H1 (cell line): ENCODE measurements at regions not wholly inside any gene's neighbourhood (a gene's known extent, or its start where the extent isn't known, plus 50 kb on each side); places are given as distances from the start of the nearest gene placed in this dataset.

Experiments
- FOSL1 ChIP-seq: IDR thresholded peaks from 2 replicates; pipeline ENCODE4 v1.6.1; 2011; ENCODE audit warnings: mild to moderate bottlenecking, low read depth, low read length, moderate library complexity; ENCODE audit not compliant: insufficient read depth
- JUN ChIP-seq: IDR thresholded peaks from 2 replicates; pipeline ENCODE4 v1.6.1; 2011; ENCODE audit warnings: low read depth, mild to moderate bottlenecking, improper control_type of control experiment, low read length
- KDM1A ChIP-seq: fragments of 200-600, 300-600 bp; sonication (generic); IDR thresholded peaks from 2 replicates; pipeline ENCODE4 v1.7.1; 2016; ENCODE audit warnings: mild to moderate bottlenecking, low read length, borderline replicate concordance
- KDM4A ChIP-seq: IDR thresholded peaks from one replicate; pipeline ENCODE4 v1.7.1; 2012; ENCODE audit warnings: low read depth, mild to moderate bottlenecking, moderate library complexity, low read length, inconsistent platforms; ENCODE audit not compliant: severe bottlenecking
- NANOG ChIP-seq: IDR thresholded peaks from 2 replicates; pipeline ENCODE4 v1.6.1; 2011; ENCODE audit warnings: low read length, low read depth, mild to moderate bottlenecking, inconsistent platforms; ENCODE audit not compliant: insufficient read depth, poor library complexity, severe bottlenecking
- RBBP5 ChIP-seq: IDR thresholded peaks from 2 replicates; pipeline ENCODE4 v1.7.1; 2012; ENCODE audit warnings: low read depth, mild to moderate bottlenecking, inconsistent platforms, low read length, moderate library complexity, borderline replicate concordance
- RXRA ChIP-seq: IDR thresholded peaks from 2 replicates; pipeline ENCODE4 v1.6.1; 2011; ENCODE audit warnings: low read depth, mild to moderate bottlenecking, low read length, moderate library complexity; ENCODE audit not compliant: insufficient read depth
- SAP30 ChIP-seq: fragments of 300-600 bp; sonication (generic); IDR thresholded peaks from 2 replicates; pipeline ENCODE4 v1.7.1; 2012; ENCODE audit warnings: low read length, moderate library complexity, mild to moderate bottlenecking, inconsistent platforms; ENCODE audit not compliant: insufficient read depth, insufficient replicate concordance
- SRF ChIP-seq: IDR thresholded peaks from 2 replicates; pipeline ENCODE4 v1.6.1; 2011; ENCODE audit warnings: mild to moderate bottlenecking, low read depth, low read length, moderate library complexity
- TAF7 ChIP-seq: optimal IDR thresholded peaks from 2 replicates; pipeline ENCODE3; 2011; ENCODE audit warnings: low read depth, mild to moderate bottlenecking, inconsistent platforms, low read length, moderate library complexity, borderline replicate concordance
- TEAD4 ChIP-seq: IDR thresholded peaks from 2 replicates; pipeline ENCODE4 v1.6.1; 2012; ENCODE audit warnings: low read depth, low read length, inconsistent platforms, mixed read lengths

GRCh38 chr4:89447543-89447942 lies 139.9 kb upstream of the GPRIN3 start (continued):
- TF ChIP-seq TAF7 (no peak), NANOG (no peak), SRF (no peak), FOSL1 (no peak), RXRA (no peak), JUN (no peak), KDM1A (no peak), TEAD4 (no peak), KDM4A (no peak), SAP30 (no peak), RBBP5 (no peak)
